Neutrophil (primary cell): ENCODE measurements at regions not wholly inside any gene's neighbourhood (a gene's known extent, or its start where the extent isn't known, plus 50 kb on each side); places are given as distances from the start of the nearest gene placed in this dataset.

Experiments
- H3K27ac ChIP-seq: fragments of 200-600 bp; sonication (generic); 2 replicates; pipeline ENCODE4 v1.5.1; 2016; ENCODE audit warnings: mild to moderate bottlenecking, moderate library complexity
- H3K27me3 ChIP-seq: fragments of 200-600 bp; sonication (generic); 2 replicates; pipeline ENCODE4 v1.6.0; 2016; ENCODE audit warnings: mild to moderate bottlenecking
- H3K36me3 ChIP-seq: fragments of 200-600 bp; sonication (generic); 2 replicates; pipeline ENCODE4 v1.5.1; 2017
- H3K4me1 ChIP-seq, 2 experiments: fragments of 200-600 bp in 1 of 2; sonication (generic) in 1 of 2; 1 replicate in 1 of 2; 2 replicates in 1 of 2; pipeline versions ENCODE4 v1.5.1 to v1.6.1; 2013 to 2016; ENCODE audit warnings: low read depth in 1 of 2, low read length in 1 of 2, mild to moderate bottlenecking in 1 of 2, moderate library complexity in 1 of 2; ENCODE audit not compliant: control insufficient read depth in 1 of 2, insufficient read depth in 1 of 2
- H3K4me3 ChIP-seq, 2 experiments: fragments of 200-600 bp in 1 of 2; sonication (generic) in 1 of 2; 1 replicate in 1 of 2; 2 replicates in 1 of 2; pipeline ENCODE4 v1.5.1; 2013 to 2016; ENCODE audit warnings: low read depth in 1 of 2, low read length in 1 of 2, mild to moderate bottlenecking in 1 of 2, moderate library complexity in 1 of 2
- H3K9me3 ChIP-seq: fragments of 200-600 bp; sonication (generic); 2 replicates; pipeline ENCODE4 v1.5.1; 2016
- CTCF ChIP-seq: fragments of 200-600 bp; sonication (generic); IDR thresholded peaks from 2 replicates; pipeline ENCODE4 v1.5.1; 2016; ENCODE audit warnings: antibody characterized with exemption

- Histone ChIP-seq H3K27ac (no peak overlapping the region), H3K4me1 (no peaks in the 10 kb centered on the region), H3K36me3 (no peaks in the 10 kb centered on the region), H3K27me3 (no peaks in the 10 kb centered on the region), H3K9me3 (no peaks in the 10 kb centered on the region), H3K4me3 (no peak overlapping the region)
- TF ChIP-seq CTCF: no peak
Measured at GRCh38 chr13:81051873-81052272, 710.9 kb upstream of the SPRY2 start.

- H3K36me3 ChIP-seq: no peaks in the 10 kb centered on the region
- H3K27ac ChIP-seq: no peak overlapping the region
- no peaks in the 10 kb centered on the region for H3K4me1 ChIP-seq
- no peak for TF ChIP-seq CTCF
- no peaks in the 10 kb centered on the region for H3K27me3 ChIP-seq
- H3K4me3 ChIP-seq: no peak overlapping the region
- no peaks in the 10 kb centered on the region for H3K9me3 ChIP-seq
Measured at GRCh38 chr13:81048026-81048461, 707.1 kb upstream of the SPRY2 start.

GRCh38 chr13:81041761-81042160, 700.8 kb upstream of the SPRY2 start:
- no peaks in the 10 kb centered on the region for H3K27me3 ChIP-seq
- H3K9me3 ChIP-seq: no peaks in the 10 kb centered on the region
- H3K27ac ChIP-seq: no peak overlapping the region
- H3K36me3 ChIP-seq: no peaks in the 10 kb centered on the region
- H3K4me1 ChIP-seq: no peaks in the 10 kb centered on the region
- TF ChIP-seq CTCF: no peak
- H3K4me3 ChIP-seq: no peak overlapping the region

GRCh38 chr13:81031996-81032395, 691.1 kb upstream of the SPRY2 start:
- H3K36me3 ChIP-seq: no peaks in the 10 kb centered on the region
- H3K4me1 ChIP-seq: no peaks in the 10 kb centered on the region
- H3K9me3 ChIP-seq: no peaks in the 10 kb centered on the region
- H3K4me3 ChIP-seq: no peak overlapping the region
- H3K27me3 ChIP-seq: no peaks in the 10 kb centered on the region
- TF ChIP-seq CTCF: no peak
- H3K27ac ChIP-seq: no peak overlapping the region

GRCh38 chr13:81025091-81025490, 684.2 kb upstream of the SPRY2 start:
- Histone ChIP-seq H3K4me3 (no peak overlapping the region), H3K9me3 (no peaks in the 10 kb centered on the region), H3K36me3 (no peaks in the 10 kb centered on the region), H3K4me1 (no peaks in the 10 kb centered on the region), H3K27ac (no peak overlapping the region), H3K27me3 (no peaks in the 10 kb centered on the region)
- no peak for TF ChIP-seq CTCF

- Histone ChIP-seq H3K36me3 (no peaks in the 10 kb centered on the region), H3K27ac (no peak overlapping the region), H3K4me3 (no peak overlapping the region), H3K9me3 (no peaks in the 10 kb centered on the region), H3K27me3 (no peaks in the 10 kb centered on the region), H3K4me1 (no peaks in the 10 kb centered on the region)
- no peak for TF ChIP-seq CTCF
Measured at GRCh38 chr13:81021284-81021840, 680.4 kb upstream of the SPRY2 start.
